Mesothelial cell of epicardium (in vitro differentiated cells): ENCODE measurements at regions not wholly inside any gene's neighbourhood (a gene's known extent, or its start where the extent isn't known, plus 50 kb on each side); places are given as distances from the start of the nearest gene placed in this dataset.
A peak's percentile ranks its signal among the peaks of the same experiment; 100 is the strongest.

ENCODE experiments used
- DNase-seq, 2 experiments: peaks; one replicate each; pipeline ENCODE4 v3.0.0; 2021; ENCODE audit warnings: low spot score in 2 of 2; ENCODE audit not compliant: unreplicated experiment in 2 of 2
- H3K27ac Mint-ChIP-seq: 2 replicates; pipeline ENCODE4 v1.8.0; 2021; ENCODE audit warnings: mixed read lengths
- H3K27me3 Mint-ChIP-seq: 2 replicates; pipeline ENCODE4 v1.8.0; 2021; ENCODE audit warnings: low read depth, mixed read lengths
- H3K36me3 Mint-ChIP-seq: 2 replicates; pipeline ENCODE4 v1.8.0; 2021; ENCODE audit warnings: mixed read lengths
- H3K4me1 Mint-ChIP-seq: 2 replicates; pipeline ENCODE4 v1.8.0; 2021; ENCODE audit warnings: mixed read lengths
- H3K4me3 Mint-ChIP-seq: 2 replicates; pipeline ENCODE4 v1.8.0; 2021; ENCODE audit warnings: mild to moderate bottlenecking, moderate library complexity, mixed read lengths
- H3K9me3 Mint-ChIP-seq: 2 replicates; pipeline ENCODE4 v1.8.0; 2021; ENCODE audit warnings: mixed read lengths
- CTCF ChIP-seq: fragments of 200-600 bp; sonication (generic); IDR thresholded peaks from one replicate; pipeline ENCODE4 v1.5.0; 2021; ENCODE audit warnings: antibody characterized with exemption; ENCODE audit not compliant: unreplicated experiment

GRCh38 chr13:50531917-50532899 is 311.3 kb downstream of the DLEU7 start:
- Mint-ChIP-seq H3K9me3 (peaks cover 26% of the 10 kb centered on the region), H3K27ac (no peak overlapping the region), H3K36me3 (peaks cover 16% of the 10 kb centered on the region), H3K4me3 (no peak overlapping the region), H3K27me3 (no peaks in the 10 kb centered on the region), H3K4me1 (peaks cover 25% of the 10 kb centered on the region)
- TF ChIP-seq CTCF, result peak; percentile 15
- no peak for DNase-seq

DNA sequence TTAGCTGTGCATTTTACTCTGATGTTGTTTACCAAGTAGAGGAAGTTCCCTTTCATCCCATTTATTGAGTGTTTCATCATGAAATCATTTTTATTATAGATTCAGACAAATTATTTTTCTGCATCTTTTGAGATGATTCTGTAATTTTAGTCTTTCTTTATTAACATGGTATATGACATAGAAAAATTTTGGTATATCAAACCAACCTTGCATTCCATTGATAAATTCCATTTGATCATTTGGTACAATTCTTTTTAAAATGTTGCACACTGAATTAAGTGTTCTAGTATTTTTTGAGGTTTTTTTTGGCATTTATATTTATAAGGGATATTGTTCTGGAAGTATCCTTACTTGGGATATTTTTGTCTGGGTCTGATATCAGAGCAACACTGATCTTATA is 308.4 kb downstream of the DLEU7 start:
- H3K4me3 Mint-ChIP-seq, result no peak overlapping the region
- no peak overlapping the region for H3K27ac Mint-ChIP-seq
- H3K36me3 Mint-ChIP-seq, result peaks cover 19% of the 10 kb centered on the region
- peaks cover 45% of the 10 kb centered on the region for H3K9me3 Mint-ChIP-seq
- H3K4me1 Mint-ChIP-seq, result no peaks in the 10 kb centered on the region
- no peaks in the 10 kb centered on the region for H3K27me3 Mint-ChIP-seq
- no peak for DNase-seq
- no peak for TF ChIP-seq CTCF

GRCh38 chr13:50537029-50537428 is 306.5 kb downstream of the DLEU7 start:
- H3K27me3 Mint-ChIP-seq, result no peaks in the 10 kb centered on the region
- H3K9me3 Mint-ChIP-seq, result peaks cover 45% of the 10 kb centered on the region
- peaks cover 19% of the 10 kb centered on the region for H3K36me3 Mint-ChIP-seq
- DNase-seq, result no peak
- H3K4me3 Mint-ChIP-seq, result no peak overlapping the region
- H3K27ac Mint-ChIP-seq, result no peak overlapping the region
- no peak for TF ChIP-seq CTCF
- H3K4me1 Mint-ChIP-seq, result no peaks in the 10 kb centered on the region

DNA sequence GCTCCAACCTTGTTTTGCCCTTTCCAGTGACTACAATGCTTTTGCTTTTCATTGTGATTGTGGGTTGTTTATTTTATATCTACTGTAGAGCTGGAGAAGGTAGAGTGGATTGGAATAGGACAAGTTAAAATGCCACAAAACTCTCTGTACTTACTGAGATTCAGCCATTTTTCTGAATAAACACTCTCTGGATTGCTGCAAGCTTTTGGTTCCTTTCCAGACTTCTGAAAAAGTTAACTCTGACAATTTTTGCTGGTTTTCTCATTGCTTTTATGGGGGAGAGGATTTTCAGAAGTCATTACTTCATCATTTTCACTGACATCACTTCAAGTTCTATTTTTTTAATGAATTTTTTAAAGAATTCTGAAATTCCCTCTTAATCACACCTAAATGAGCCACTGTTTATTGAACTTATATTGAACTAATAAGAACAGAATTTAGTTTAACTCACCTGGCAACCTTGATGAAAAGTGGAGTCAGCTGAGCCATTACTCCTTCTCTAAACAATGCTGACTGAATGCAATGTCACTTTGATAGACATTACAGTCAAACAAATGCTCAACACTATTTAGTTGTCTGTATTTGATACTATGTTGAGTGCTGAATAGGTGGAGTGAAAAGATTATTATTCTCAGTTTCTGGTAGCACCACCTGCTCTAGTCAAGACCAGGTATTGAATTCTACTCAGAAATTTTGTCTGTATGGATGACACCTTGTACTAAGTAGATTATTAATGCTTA is 303.5 kb downstream of the DLEU7 start:
- no peak overlapping the region for H3K4me3 Mint-ChIP-seq
- peaks cover 11% of the 10 kb centered on the region for H3K36me3 Mint-ChIP-seq
- H3K27ac Mint-ChIP-seq, result no peak overlapping the region
- H3K4me1 Mint-ChIP-seq, result peaks cover 7% of the 10 kb centered on the region
- DNase-seq, result no peak
- no peak for TF ChIP-seq CTCF
- H3K9me3 Mint-ChIP-seq, result peaks cover 36% of the 10 kb centered on the region
- H3K27me3 Mint-ChIP-seq, result no peaks in the 10 kb centered on the region

GRCh38 chr13:50543141-50543540 is 300.4 kb downstream of the DLEU7 start:
- peaks cover 7% of the 10 kb centered on the region for H3K4me1 Mint-ChIP-seq
- H3K4me3 Mint-ChIP-seq, result no peak overlapping the region
- H3K36me3 Mint-ChIP-seq, result peaks cover 4% of the 10 kb centered on the region
- no peak for DNase-seq
- TF ChIP-seq CTCF, result no peak
- H3K27me3 Mint-ChIP-seq, result no peaks in the 10 kb centered on the region
- H3K9me3 Mint-ChIP-seq, result peaks cover 16% of the 10 kb centered on the region
- no peak overlapping the region for H3K27ac Mint-ChIP-seq
